ENCODE measurements at regions not wholly inside any gene's neighbourhood (a gene's known extent, or its start where the extent isn't known, plus 50 kb on each side); places are given as distances from the start of the nearest gene placed in this dataset.

DNA sequence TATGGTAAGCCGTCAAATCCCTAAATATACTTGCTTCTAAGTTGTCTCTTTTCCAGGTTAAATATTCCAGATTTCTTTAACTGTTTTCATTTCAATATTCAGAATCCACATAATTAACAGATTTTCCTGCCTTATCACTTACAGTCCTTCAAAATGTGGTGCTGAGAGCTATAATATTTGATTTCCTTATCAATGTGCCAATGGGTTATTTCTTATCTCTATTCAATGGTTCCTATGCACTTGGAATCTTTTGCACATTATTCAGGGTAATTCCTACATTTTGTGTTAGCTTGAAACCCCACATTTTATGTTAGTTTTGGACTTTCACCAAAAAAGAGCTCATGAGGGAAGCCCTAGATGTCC is 173.5 kb downstream of the ZFP36L2 start:
- DNase-seq (ENCODE audit: low read depth in 1 of 2, low spot score in 1 of 2), result no peak
- Histone ChIP-seq H3K4me3 (replicated peaks; ENCODE audit: insufficient read depth, low read length) (no peak overlapping the region), H3K27me3 (ENCODE audit: insufficient read depth, poor library complexity, severe bottlenecking) (no peaks in the 10 kb centered on the region), H3K27ac (replicated peaks) (no peak overlapping the region)
- TF ChIP-seq SPI1 (IDR thresholded peaks at IDR 0.05; ENCODE audit: borderline replicate concordance, low read depth) (no peak), POLR2AphosphoS5 (IDR thresholded peaks at IDR 0.05; ENCODE audit: low read depth) (no peak), GABPA (IDR thresholded peaks at IDR 0.05; ENCODE audit: low read depth) (no peak)
- TF ChIP-seq, protein P1, sequence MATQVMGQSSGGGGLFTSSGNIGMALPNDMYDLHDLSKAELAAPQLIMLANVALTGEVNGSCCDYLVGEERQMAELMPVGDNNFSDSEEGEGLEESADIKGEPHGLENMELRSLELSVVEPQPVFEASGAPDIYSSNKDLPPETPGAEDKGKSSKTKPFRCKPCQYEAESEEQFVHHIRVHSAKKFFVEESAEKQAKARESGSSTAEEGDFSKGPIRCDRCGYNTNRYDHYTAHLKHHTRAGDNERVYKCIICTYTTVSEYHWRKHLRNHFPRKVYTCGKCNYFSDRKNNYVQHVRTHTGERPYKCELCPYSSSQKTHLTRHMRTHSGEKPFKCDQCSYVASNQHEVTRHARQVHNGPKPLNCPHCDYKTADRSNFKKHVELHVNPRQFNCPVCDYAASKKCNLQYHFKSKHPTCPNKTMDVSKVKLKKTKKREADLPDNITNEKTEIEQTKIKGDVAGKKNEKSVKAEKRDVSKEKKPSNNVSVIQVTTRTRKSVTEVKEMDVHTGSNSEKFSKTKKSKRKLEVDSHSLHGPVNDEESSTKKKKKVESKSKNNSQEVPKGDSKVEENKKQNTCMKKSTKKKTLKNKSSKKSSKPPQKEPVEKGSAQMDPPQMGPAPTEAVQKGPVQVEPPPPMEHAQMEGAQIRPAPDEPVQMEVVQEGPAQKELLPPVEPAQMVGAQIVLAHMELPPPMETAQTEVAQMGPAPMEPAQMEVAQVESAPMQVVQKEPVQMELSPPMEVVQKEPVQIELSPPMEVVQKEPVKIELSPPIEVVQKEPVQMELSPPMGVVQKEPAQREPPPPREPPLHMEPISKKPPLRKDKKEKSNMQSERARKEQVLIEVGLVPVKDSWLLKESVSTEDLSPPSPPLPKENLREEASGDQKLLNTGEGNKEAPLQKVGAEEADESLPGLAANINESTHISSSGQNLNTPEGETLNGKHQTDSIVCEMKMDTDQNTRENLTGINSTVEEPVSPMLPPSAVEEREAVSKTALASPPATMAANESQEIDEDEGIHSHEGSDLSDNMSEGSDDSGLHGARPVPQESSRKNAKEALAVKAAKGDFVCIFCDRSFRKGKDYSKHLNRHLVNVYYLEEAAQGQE (IDR thresholded peaks at IDR 0.05; ENCODE audit: insufficient replicate concordance, low read depth), result no peak
- TF ChIP-seq, protein P2, sequence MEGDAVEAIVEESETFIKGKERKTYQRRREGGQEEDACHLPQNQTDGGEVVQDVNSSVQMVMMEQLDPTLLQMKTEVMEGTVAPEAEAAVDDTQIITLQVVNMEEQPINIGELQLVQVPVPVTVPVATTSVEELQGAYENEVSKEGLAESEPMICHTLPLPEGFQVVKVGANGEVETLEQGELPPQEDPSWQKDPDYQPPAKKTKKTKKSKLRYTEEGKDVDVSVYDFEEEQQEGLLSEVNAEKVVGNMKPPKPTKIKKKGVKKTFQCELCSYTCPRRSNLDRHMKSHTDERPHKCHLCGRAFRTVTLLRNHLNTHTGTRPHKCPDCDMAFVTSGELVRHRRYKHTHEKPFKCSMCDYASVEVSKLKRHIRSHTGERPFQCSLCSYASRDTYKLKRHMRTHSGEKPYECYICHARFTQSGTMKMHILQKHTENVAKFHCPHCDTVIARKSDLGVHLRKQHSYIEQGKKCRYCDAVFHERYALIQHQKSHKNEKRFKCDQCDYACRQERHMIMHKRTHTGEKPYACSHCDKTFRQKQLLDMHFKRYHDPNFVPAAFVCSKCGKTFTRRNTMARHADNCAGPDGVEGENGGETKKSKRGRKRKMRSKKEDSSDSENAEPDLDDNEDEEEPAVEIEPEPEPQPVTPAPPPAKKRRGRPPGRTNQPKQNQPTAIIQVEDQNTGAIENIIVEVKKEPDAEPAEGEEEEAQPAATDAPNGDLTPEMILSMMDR (IDR thresholded peaks at IDR 0.05; ENCODE audit: insufficient read depth, low read length), result no peak

DNA sequence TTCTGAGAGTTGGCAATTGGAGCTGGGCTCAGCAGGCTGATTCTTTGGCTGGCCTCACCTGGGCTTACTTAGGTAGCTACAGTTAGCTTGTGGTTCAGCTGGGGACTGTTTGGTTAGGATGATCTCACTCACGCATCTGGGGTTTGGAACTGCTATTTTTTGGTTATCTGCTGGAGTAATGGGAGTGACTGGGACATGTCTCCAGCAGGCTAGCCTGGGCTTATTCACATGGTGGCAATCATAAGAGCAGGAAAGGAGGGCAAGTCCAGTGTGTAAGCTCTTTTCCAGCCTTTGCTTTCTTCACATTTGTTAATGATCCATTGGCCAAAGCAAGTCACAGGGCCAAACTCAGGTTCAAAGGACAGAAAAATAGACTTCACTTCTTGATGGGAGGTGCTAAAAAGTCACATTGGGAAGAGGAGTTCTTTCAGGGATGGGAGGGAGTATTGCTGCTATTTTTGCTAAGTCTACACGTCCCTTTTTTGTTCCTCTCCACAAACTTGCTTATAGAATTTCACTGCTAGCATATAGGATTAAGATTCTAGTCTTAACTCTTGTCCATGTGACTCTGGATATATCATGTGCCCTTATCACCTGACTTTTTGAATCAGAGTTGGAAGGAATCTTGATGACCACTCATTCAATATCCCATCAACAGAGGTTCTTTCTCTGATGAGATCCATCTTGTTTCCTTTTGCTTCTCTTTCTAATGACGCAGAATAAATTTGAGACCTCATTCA is 174.0 kb downstream of the ZFP36L2 start:
- no peak overlapping the region for H3K4me3 ChIP-seq (replicated peaks; ENCODE audit: insufficient read depth, low read length)
- no peak for DNase-seq (ENCODE audit: low read depth in 1 of 2, low spot score in 1 of 2)
- no peaks in the 10 kb centered on the region for H3K27me3 ChIP-seq (ENCODE audit: insufficient read depth, poor library complexity, severe bottlenecking)
- no peak for TF ChIP-seq SPI1 (IDR thresholded peaks at IDR 0.05; ENCODE audit: borderline replicate concordance, low read depth)
- TF ChIP-seq, protein P2 (IDR thresholded peaks at IDR 0.05; ENCODE audit: insufficient read depth, low read length), result no peak
- TF ChIP-seq GABPA (IDR thresholded peaks at IDR 0.05; ENCODE audit: low read depth), result no peak
- TF ChIP-seq, protein P1 (IDR thresholded peaks at IDR 0.05; ENCODE audit: insufficient replicate concordance, low read depth), result no peak
- TF ChIP-seq POLR2AphosphoS5 (IDR thresholded peaks at IDR 0.05; ENCODE audit: low read depth), result no peak
- H3K27ac ChIP-seq (replicated peaks), result no peak overlapping the region

DNA sequence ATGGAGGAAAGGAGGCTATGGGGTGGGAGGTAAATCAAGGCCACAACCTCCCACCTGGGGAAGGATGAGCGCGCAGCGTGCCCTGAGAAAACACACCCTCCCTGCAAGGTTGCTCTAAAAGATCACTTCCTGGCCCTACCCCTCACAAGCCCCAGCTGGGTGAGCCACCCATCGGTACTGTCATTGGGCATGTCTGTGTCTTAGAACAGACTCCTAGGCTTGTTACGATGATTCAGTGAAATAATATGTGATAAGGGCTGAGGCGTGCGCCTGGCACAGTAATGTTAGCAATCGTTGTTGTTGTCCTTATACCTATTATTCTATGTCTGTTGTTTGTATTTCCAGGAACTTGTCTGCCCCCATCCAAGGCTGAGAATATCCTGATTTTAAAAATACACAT is 175.1 kb downstream of the ZFP36L2 start:
- Histone ChIP-seq H3K27me3 (ENCODE audit: insufficient read depth, poor library complexity, severe bottlenecking) (no peaks in the 10 kb centered on the region), H3K4me3 (replicated peaks; ENCODE audit: insufficient read depth, low read length) (no peak overlapping the region), H3K27ac (replicated peaks) (no peak overlapping the region)
- TF ChIP-seq SPI1 (IDR thresholded peaks at IDR 0.05; ENCODE audit: borderline replicate concordance, low read depth), result no peak
- DNase-seq (ENCODE audit: low read depth in 1 of 2, low spot score in 1 of 2), result no peak

DNA sequence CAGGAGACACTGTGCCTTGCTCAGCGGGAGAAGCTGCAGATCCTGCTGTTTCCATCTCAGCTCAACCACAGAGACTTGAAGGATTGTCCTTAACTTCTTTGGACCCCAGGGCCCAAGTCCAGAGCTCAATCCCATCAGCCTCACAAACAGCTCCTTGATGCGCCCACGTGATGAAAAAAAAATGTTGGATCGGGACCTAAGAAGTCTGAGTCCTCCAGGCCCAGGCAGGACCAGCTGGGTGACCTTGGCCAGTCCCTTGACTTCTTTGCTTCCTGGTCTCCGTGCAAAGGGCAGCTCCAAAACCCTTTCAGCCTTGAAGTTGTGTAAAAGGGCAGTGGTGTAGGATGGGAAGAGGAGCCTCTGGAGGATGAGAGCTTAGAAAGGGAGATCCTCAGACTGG is 175.5 kb downstream of the ZFP36L2 start:
- DNase-seq (ENCODE audit: low read depth in 1 of 2, low spot score in 1 of 2), result no peak
- Histone ChIP-seq H3K4me3 (replicated peaks; ENCODE audit: insufficient read depth, low read length) (no peak overlapping the region), H3K27ac (replicated peaks) (no peak overlapping the region), H3K27me3 (ENCODE audit: insufficient read depth, poor library complexity, severe bottlenecking) (no peaks in the 10 kb centered on the region)
- TF ChIP-seq, protein P1 (IDR thresholded peaks at IDR 0.05; ENCODE audit: insufficient replicate concordance, low read depth), result no peak
- TF ChIP-seq, protein P2 (IDR thresholded peaks at IDR 0.05; ENCODE audit: insufficient read depth, low read length), result no peak
- no peak for TF ChIP-seq GABPA (IDR thresholded peaks at IDR 0.05; ENCODE audit: low read depth)
- no peak for TF ChIP-seq SPI1 (IDR thresholded peaks at IDR 0.05; ENCODE audit: borderline replicate concordance, low read depth)
- no peak for TF ChIP-seq POLR2AphosphoS5 (IDR thresholded peaks at IDR 0.05; ENCODE audit: low read depth)
